IPS DF 6.9 (cell line): ENCODE measurements at regions not wholly inside any gene's neighbourhood (a gene's known extent, or its start where the extent isn't known, plus 50 kb on each side); places are given as distances from the start of the nearest gene placed in this dataset.
"Not testable (repeated sequence)": the region's sequence is repeated elsewhere in the genome, so short reads cannot be mapped to it uniquely, and the experiment has no call there.

ENCODE experiments used
- DNase-seq: peaks from one replicate; pipeline ENCODE4 v3.0.0-alpha.2; 2013; ENCODE audit warnings: low read depth, low spot score
- H3K27ac ChIP-seq: one replicate; pipeline ENCODE4 v1.5.1; 2013; ENCODE audit warnings: low read length, control low read depth
- H3K27me3 ChIP-seq: 2 replicates; pipeline ENCODE4 v1.6.1; 2013; ENCODE audit warnings: mild to moderate bottlenecking, low read length; ENCODE audit not compliant: control insufficient read depth, insufficient read depth
- H3K36me3 ChIP-seq: 2 replicates; pipeline ENCODE4 v1.6.1; 2013; ENCODE audit warnings: low read length; ENCODE audit not compliant: control insufficient read depth, insufficient read depth
- H3K4me1 ChIP-seq: 2 replicates; pipeline ENCODE4 v1.6.1; 2013; ENCODE audit warnings: low read length; ENCODE audit not compliant: control insufficient read depth, insufficient read depth
- H3K4me3 ChIP-seq: 2 replicates; pipeline ENCODE4 v1.5.1; 2013; ENCODE audit warnings: mild to moderate bottlenecking, low read length
- H3K9me3 ChIP-seq: 2 replicates; pipeline ENCODE4 v1.6.1; 2013; ENCODE audit warnings: low read length, inconsistent platforms; ENCODE audit not compliant: control insufficient read depth, insufficient read depth
- WGBS: extraction: QIAGEN DNeasy Blood & Tissue Kit; methylation state at CpG from one replicate; pipeline ENCODE4 v1.1.7; 2013; ENCODE audit warnings: mixed read lengths, missing lambda C conversion rate; ENCODE audit not compliant: insufficient read length, insufficient coverage; 5-methylcytosine and 5-hydroxymethylcytosine counted together

DNA sequence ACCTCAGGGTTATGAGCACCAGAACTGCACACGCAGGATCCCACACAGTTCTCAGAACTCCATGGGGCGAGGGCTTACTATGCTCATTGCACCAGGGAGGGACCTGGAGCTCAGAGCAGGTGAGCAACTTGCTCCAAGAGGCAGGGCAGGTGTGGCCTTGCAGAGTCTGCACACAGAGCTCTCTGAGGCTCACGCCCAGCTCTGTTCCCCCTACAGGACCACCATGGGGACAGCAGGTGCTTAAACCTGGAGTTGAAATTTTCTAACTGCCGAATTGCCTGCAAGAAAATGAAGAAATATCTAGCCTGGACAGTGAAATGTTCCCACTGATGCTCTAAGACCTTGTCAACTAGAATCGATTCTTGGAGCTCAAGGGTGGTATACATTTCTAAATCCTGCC lies 49.9 kb upstream of the MSMB start:
- H3K27ac ChIP-seq, H3K36me3 ChIP-seq, H3K9me3 ChIP-seq, H3K4me1 ChIP-seq, DNase-seq, H3K4me3 ChIP-seq, H3K27me3 ChIP-seq: not testable (repeated sequence)
- WGBS: no CpG with 5 or more reads among the region's 5 CpGs

- Histone ChIP-seq H3K4me1 (no peaks in the 10 kb centered on the region), H3K27ac (no peak overlapping the region), H3K4me3 (no peak overlapping the region), H3K9me3 (no peaks in the 10 kb centered on the region), H3K27me3 (no peaks in the 10 kb centered on the region), H3K36me3 (no peaks in the 10 kb centered on the region)
- DNase-seq: no peak
- no CpG with 5 or more reads among the region's 4 CpGs for WGBS
Measured at GRCh38 chr10:46096446-46096845, 50.4 kb upstream of the MSMB start.

GRCh38 chr10:46096909-46097575 lies 51.0 kb upstream of the MSMB start:
- H3K4me1 ChIP-seq: no peaks in the 10 kb centered on the region

GRCh38 chr10:46097576-46098317 lies 51.7 kb upstream of the MSMB start:
- Histone ChIP-seq H3K27ac (no peak overlapping the region), H3K4me1 (no peaks in the 10 kb centered on the region), H3K9me3 (no peaks in the 10 kb centered on the region), H3K4me3 (no peak overlapping the region), H3K36me3 (no peaks in the 10 kb centered on the region), H3K27me3 (no peaks in the 10 kb centered on the region)
- DNase-seq: no peak
- no CpG with 5 or more reads among the region's 14 CpGs for WGBS

More at GRCh38 chr10:46096909-46097575, 51.0 kb upstream of the MSMB start:
- Histone ChIP-seq H3K27me3 (no peaks in the 10 kb centered on the region), H3K36me3 (no peaks in the 10 kb centered on the region), H3K27ac (no peak overlapping the region), H3K4me3 (no peak overlapping the region; the same call in 1 of the 2 replicates), H3K9me3 (no peaks in the 10 kb centered on the region)
- WGBS: no CpG with 5 or more reads among the region's 8 CpGs
- DNase-seq: no peak

GRCh38 chr10:46098386-46098785 lies 52.3 kb upstream of the MSMB start:
- no peaks in the 10 kb centered on the region for H3K9me3 ChIP-seq
- WGBS: no CpG with 5 or more reads among the region's 7 CpGs
- no peaks in the 10 kb centered on the region for H3K4me1 ChIP-seq
- H3K36me3 ChIP-seq: no peaks in the 10 kb centered on the region
- no peaks in the 10 kb centered on the region for H3K27me3 ChIP-seq
- no peak overlapping the region for H3K4me3 ChIP-seq
- no peak overlapping the region for H3K27ac ChIP-seq
- DNase-seq: no peak

- not testable (repeated sequence) for H3K36me3 ChIP-seq, H3K27me3 ChIP-seq, H3K4me3 ChIP-seq, H3K4me1 ChIP-seq, H3K9me3 ChIP-seq, H3K27ac ChIP-seq, DNase-seq
- WGBS: no CpG with 5 or more reads among the region's 4 CpGs
Measured at GRCh38 chr10:46098925-46099324, 52.9 kb upstream of the MSMB start.

- no peak for DNase-seq
- H3K9me3 ChIP-seq: no peaks in the 10 kb centered on the region
- no peak overlapping the region for H3K27ac ChIP-seq
- H3K27me3 ChIP-seq: peaks cover 8% of the 10 kb centered on the region
- no peaks in the 10 kb centered on the region for H3K36me3 ChIP-seq
- no CpG with 5 or more reads among the region's 4 CpGs for WGBS
- peaks cover 2% of the 10 kb centered on the region; the same call in 1 of the 2 replicates for H3K4me1 ChIP-seq
- no peak overlapping the region for H3K4me3 ChIP-seq
Measured at GRCh38 chr10:46104071-46104585, 58.1 kb upstream of the MSMB start.

DNA sequence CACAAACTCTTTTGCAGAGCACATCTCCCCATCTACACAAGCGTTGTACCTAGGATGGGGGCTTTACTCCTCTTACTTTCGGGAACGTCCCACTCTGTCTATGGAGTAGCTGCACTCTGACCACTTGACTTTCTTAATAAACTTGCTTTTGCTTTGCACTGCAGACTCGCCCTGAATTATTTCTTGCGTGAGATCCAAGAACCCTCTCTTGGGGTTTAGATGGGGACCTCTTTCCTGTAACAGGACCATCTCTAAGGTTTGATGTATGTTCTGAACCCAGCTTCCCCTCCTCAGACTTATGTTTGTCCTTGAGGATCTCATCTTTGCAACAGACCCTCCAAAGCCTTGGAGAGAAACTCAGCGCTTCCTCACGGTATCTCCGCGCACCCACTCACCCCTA lies 59.3 kb upstream of the MSMB start:
- not testable (repeated sequence) for DNase-seq, H3K4me1 ChIP-seq, H3K27ac ChIP-seq, H3K36me3 ChIP-seq, H3K27me3 ChIP-seq, H3K4me3 ChIP-seq, H3K9me3 ChIP-seq
- no CpG with 5 or more reads among the region's 9 CpGs for WGBS

- not testable (repeated sequence) for H3K36me3 ChIP-seq, H3K27ac ChIP-seq, H3K27me3 ChIP-seq, DNase-seq, H3K4me1 ChIP-seq, H3K9me3 ChIP-seq
- peak overlapping the region; percentile 68; the same call in 1 of the 2 replicates for H3K4me3 ChIP-seq
- WGBS: no CpG with 5 or more reads among the region's 32 CpGs
Measured at GRCh38 chr10:46105856-46106409, 59.9 kb upstream of the MSMB start.

- Histone ChIP-seq H3K27ac (no peak overlapping the region), H3K4me1 (peaks cover 2% of the 10 kb centered on the region; the same call in 1 of the 2 replicates), H3K9me3 (no peaks in the 10 kb centered on the region), H3K36me3 (no peaks in the 10 kb centered on the region), H3K4me3 (peak overlapping the region; percentile 68), H3K27me3 (peaks cover 8% of the 10 kb centered on the region)
- peak; percentile 31 for DNase-seq
- WGBS: no CpG with 5 or more reads among the region's 55 CpGs
Measured at GRCh38 chr10:46106410-46107255, 60.6 kb upstream of the MSMB start.
